PFSK-1 (cell line): ENCODE measurements at regions not wholly inside any gene's neighbourhood (a gene's known extent, or its start where the extent isn't known, plus 50 kb on each side); places are given as distances from the start of the nearest gene placed in this dataset.

ENCODE experiments used
- FOXP2 ChIP-seq: optimal IDR thresholded peaks from 2 replicates; pipeline ENCODE3; 2011; ENCODE audit warnings: borderline replicate concordance, control low read depth, inconsistent platforms; ENCODE audit not compliant: insufficient read depth; ENCODE audit errors: extremely low read length, extremely low read depth
- POLR2AphosphoS5 ChIP-seq: IDR thresholded peaks from 2 replicates; pipeline ENCODE4 v1.6.1; 2012; ENCODE audit warnings: low read depth, mild to moderate bottlenecking, control low read depth, low read length, moderate library complexity
- SIN3A ChIP-seq: IDR thresholded peaks from 2 replicates; pipeline ENCODE4 v1.6.1; 2012; ENCODE audit warnings: mild to moderate bottlenecking, low read length, moderate library complexity, borderline replicate concordance; ENCODE audit not compliant: insufficient read depth
- TAF1 ChIP-seq: IDR thresholded peaks from 2 replicates; pipeline ENCODE4 v1.6.1; 2012; ENCODE audit warnings: low read length, control low read depth, borderline replicate concordance; ENCODE audit not compliant: insufficient read depth
- TF ChIP-seq, protein P1 (sequence below), 2 experiments: IDR thresholded peaks; 2 replicates each; pipeline versions ENCODE4 v1.6.1 to v1.8.0; 2011 to 2012; ENCODE audit warnings: low read depth in 2 of 2, low read length in 2 of 2, control low read depth in 1 of 2, inconsistent platforms in 1 of 2, mild to moderate bottlenecking in 1 of 2, moderate library complexity in 1 of 2; ENCODE audit not compliant: insufficient read depth in 1 of 2

DNA sequence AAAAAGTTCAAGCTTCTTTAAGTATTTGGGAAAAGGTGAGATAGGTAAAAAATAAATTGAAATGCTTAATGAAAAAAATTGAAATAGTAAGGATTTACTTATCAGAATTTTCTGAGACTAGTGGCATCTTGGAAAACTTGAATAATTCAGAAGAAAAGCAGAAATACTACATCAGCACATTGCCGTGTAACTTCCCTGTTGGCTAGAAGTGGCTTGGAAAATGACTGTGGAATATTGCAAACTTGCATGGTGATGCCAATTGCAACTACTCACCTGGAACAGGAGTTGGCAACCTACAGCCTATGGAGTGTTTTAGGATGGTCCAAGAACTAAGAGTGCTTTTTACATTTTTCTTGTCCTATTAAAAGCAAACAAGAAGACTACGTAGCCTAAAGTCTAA lies 603.5 kb upstream of the VRK2 start:
- TF ChIP-seq POLR2AphosphoS5 (no peak), FOXP2 (no peak), SIN3A (no peak), TAF1 (no peak)
- TF ChIP-seq, protein P1, sequence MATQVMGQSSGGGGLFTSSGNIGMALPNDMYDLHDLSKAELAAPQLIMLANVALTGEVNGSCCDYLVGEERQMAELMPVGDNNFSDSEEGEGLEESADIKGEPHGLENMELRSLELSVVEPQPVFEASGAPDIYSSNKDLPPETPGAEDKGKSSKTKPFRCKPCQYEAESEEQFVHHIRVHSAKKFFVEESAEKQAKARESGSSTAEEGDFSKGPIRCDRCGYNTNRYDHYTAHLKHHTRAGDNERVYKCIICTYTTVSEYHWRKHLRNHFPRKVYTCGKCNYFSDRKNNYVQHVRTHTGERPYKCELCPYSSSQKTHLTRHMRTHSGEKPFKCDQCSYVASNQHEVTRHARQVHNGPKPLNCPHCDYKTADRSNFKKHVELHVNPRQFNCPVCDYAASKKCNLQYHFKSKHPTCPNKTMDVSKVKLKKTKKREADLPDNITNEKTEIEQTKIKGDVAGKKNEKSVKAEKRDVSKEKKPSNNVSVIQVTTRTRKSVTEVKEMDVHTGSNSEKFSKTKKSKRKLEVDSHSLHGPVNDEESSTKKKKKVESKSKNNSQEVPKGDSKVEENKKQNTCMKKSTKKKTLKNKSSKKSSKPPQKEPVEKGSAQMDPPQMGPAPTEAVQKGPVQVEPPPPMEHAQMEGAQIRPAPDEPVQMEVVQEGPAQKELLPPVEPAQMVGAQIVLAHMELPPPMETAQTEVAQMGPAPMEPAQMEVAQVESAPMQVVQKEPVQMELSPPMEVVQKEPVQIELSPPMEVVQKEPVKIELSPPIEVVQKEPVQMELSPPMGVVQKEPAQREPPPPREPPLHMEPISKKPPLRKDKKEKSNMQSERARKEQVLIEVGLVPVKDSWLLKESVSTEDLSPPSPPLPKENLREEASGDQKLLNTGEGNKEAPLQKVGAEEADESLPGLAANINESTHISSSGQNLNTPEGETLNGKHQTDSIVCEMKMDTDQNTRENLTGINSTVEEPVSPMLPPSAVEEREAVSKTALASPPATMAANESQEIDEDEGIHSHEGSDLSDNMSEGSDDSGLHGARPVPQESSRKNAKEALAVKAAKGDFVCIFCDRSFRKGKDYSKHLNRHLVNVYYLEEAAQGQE (IDR thresholded peaks at IDR 0.05; ENCODE audit: insufficient read depth in 1 of 2, low read depth in 2 of 2, low read length in 2 of 2): no peak

DNA sequence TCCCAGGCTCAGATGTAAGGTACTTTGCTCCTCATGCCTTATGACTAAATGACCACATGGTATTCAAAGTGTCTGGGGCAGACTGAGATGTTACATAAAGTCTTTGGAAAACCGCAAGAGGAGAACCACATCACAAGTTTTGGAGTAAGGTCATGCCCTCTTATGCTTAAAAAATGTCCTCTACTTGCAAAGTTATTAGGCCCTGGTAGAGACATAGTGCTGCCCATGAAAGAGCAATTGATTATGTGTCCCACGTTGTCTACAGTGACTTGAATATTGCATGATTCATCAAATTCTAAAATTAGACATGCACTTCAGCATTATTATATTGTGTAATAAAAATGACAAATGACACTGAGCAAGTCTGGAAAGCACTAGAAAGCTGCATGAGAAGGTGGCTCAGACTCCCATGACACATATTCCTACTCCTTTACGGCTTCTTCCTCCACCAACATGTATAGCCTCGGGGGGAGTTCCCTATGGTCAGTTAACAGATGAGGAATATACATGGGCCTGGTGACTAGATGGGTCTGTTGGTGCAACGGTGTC lies 602.6 kb upstream of the VRK2 start:
- no peak for TF ChIP-seq FOXP2
- TF ChIP-seq TAF1: no peak
- no peak for TF ChIP-seq SIN3A
- TF ChIP-seq, protein P1 (IDR thresholded peaks at IDR 0.05; ENCODE audit: insufficient read depth in 1 of 2, low read depth in 2 of 2, low read length in 2 of 2): no peak
- no peak for TF ChIP-seq POLR2AphosphoS5

DNA sequence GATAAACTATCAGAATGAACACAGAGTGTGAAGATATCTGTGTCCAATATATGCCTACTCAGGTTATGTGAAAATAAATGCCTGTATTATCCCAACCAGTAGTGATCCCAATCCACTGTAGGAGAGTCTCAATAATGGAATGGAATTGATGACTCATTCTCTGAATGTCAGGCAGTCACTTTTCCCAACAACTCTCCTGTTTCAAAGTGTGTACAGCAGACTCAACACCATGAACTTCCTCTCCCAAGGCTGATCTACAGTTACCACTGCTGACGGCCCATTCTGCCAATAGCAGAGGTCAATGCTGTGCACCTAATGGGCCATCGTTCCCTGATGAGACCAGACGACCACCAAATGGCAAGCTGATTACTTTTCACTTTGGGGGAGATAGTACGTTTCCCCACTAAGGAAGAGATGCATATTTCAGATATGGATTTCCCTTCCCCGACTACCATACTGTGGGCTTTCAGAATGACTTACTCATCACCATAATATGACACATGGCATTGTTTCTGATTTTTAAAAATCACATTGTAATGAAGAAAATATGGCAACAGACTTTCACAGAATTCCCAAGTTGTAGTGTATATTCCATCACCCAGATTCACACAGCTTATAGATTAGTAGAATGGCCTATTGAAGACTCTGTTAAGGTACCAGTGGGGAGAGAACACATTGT lies 601.7 kb upstream of the VRK2 start:
- TF ChIP-seq TAF1: no peak
- no peak for TF ChIP-seq POLR2AphosphoS5

DNA sequence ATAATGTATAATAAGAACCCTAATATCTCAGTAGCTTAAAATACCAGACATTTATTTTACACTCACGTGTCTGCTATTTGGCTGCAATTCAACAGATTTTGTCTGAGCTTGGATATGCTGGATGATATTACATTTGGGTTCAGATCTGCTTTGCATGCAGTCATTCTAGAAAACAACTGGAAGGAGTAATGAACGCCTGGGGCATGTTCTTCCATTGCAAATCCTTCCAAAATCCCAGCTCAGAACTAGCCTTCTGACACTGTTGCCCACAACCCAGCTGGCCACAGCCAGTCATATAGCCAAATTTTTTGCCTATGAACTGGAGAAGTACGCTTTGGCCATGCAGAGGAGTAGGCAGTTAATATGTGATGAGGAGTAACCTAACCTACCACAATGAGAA lies 597.8 kb upstream of the VRK2 start:
- TF ChIP-seq POLR2AphosphoS5: no peak
- TF ChIP-seq SIN3A: no peak
- TF ChIP-seq, protein P1 (IDR thresholded peaks at IDR 0.05; ENCODE audit: insufficient read depth in 1 of 2, low read depth in 2 of 2, low read length in 2 of 2): no peak
- no peak for TF ChIP-seq TAF1
- no peak for TF ChIP-seq FOXP2

DNA sequence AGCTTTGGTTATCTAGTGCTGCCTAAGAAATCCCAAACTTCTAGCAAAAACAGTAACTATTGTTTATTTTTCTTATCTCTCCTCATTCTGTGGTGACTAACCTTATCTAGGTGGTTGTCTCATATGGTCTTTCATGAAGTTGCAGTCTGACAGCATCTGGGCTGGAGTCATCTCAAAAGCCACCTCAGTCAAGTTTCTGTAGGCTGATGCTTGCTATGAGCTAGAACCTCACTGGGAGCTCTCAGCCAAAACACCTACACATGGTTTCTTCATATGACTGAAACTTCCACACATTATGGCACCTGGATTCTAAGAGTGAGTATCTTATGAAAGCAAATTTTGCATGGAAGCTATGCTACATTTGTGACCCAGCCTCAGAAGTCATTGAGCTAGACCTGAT lies 596.4 kb upstream of the VRK2 start:
- TF ChIP-seq TAF1 (no peak), FOXP2 (no peak)

DNA sequence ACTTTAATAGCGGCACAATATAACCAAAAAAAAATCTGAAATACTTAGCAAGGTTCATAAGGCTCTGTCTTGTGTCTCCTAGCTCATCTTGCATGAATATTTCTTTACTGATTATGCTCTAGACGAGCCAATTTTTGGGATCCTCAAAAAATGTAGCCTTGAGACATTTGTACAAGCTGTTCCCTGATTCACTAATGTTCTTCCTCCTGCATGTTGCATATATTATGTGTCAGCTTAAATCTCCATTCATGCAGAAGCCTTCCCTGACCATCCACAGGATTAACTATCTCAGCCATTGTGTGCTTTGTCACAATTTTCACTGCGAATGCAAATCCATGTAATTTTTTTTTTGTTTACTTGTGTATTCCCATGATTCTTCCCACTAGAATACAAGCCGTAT lies 594.0 kb upstream of the VRK2 start:
- TF ChIP-seq POLR2AphosphoS5: no peak

DNA sequence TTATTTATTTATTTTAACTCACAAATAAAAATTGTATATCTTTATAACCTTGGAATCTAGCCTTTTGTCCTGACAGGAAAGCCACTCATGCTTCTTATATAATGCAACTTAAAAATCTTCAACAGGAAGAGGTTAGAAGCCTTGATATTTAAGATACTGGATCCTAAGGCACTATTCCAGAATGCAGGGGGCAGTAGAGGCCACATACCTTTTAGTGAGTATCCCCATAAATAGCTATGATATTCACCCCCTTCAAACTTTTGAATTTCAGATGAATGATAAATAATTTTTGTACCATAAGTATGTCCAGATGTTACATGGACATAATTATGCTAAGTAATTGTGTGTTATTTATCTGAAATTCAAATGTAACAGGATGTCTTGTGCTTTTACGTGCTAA lies 592.7 kb upstream of the VRK2 start:
- TF ChIP-seq FOXP2 (no peak), POLR2AphosphoS5 (no peak), TAF1 (no peak), SIN3A (no peak)
- TF ChIP-seq, protein P1 (IDR thresholded peaks at IDR 0.05; ENCODE audit: insufficient read depth in 1 of 2, low read depth in 2 of 2, low read length in 2 of 2): no peak
